ENCODE measurements at regions not wholly inside any gene's neighbourhood (a gene's known extent, or its start where the extent isn't known, plus 50 kb on each side); places are given as distances from the start of the nearest gene placed in this dataset.

GRCh38 chr3:86801921-86802320 is 189.0 kb downstream of the VGLL3 start:
- ATAC-seq = no peak

DNA sequence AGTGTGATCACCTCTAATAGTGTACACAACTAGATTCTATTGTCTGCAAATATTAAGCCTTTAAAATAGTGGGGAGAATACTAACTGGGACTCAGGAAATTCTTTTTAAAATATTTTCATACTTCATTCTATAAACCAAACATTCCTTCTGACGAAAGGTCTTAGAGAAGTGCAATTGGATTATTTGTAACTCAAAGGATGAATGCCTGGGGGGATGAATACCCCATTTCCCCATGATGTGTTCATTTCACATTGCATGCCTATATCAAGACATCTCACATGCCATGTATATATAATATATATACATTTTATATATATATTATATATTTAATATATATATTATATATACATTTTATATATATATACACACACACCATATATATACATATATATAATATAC is 189.9 kb downstream of the VGLL3 start:
- no peak for FAIRE-seq
- H3K4me2 ChIP-seq = no peak overlapping the region
- ChIA-PET POLR2A (no interaction called here), CTCF (no interaction called here)
- 84% methylated on average over 1 of the region's 1 CpG for WGBS (ENCODE audit: missing lambda C conversion rate)
- no peak overlapping the region for H3K27ac ChIP-seq
- no peaks in the 10 kb centered on the region for H3K4me1 ChIP-seq
- no peak overlapping the region for H3K4me3 ChIP-seq
- ATAC-seq = no peak
- no peak for DNase-seq (ENCODE audit: low read depth in 1 of 2, low spot score in 1 of 2)
- H3K9me3 ChIP-seq = no peaks in the 10 kb centered on the region
- TF ChIP-seq JUN (IDR thresholded peaks at IDR 0.05) (no peak), HOXA7 (CRISPR knock-in tag; IDR thresholded peaks at IDR 0.05) (no peak), POLR2A (IDR thresholded peaks at IDR 0.05; ENCODE audit: low read length) (no peak), BHLHE40 (IDR thresholded peaks at IDR 0.05; ENCODE audit: low read depth, low read length) (no peak), FOSB (CRISPR knock-in tag; IDR thresholded peaks at IDR 0.05) (no peak), HDAC2 (IDR thresholded peaks at IDR 0.05) (no peak), RAD21 (conservative IDR thresholded peaks at IDR 0.05 in 1 of 2, IDR thresholded peaks at IDR 0.05 in 1 of 2) (no peak), CEBPB (IDR thresholded peaks at IDR 0.05) (no peak), RARB (CRISPR knock-in tag; IDR thresholded peaks at IDR 0.05) (no peak), NFE2L2 (conservative IDR thresholded peaks at IDR 0.05; ENCODE audit: low read length) (no peak)

More at GRCh38 chr3:86801921-86802320, 189.0 kb downstream of the VGLL3 start:
- 70% methylated on average over 3 of the region's 3 CpGs for WGBS (ENCODE audit: missing lambda C conversion rate)
- ChIA-PET POLR2A (no interaction called here), CTCF (no interaction called here)
- H3K27ac ChIP-seq = no peak overlapping the region
- no peak for FAIRE-seq
- H3K9me3 ChIP-seq = no peaks in the 10 kb centered on the region; the same call in 2 of the 3 replicates
- H3K4me2 ChIP-seq = no peak overlapping the region
- no peak for DNase-seq (ENCODE audit: low read depth in 1 of 2, low spot score in 1 of 2)
- no peak overlapping the region for H3K4me3 ChIP-seq
- no peaks in the 10 kb centered on the region for H3K4me1 ChIP-seq
- TF ChIP-seq CBX8 (IDR thresholded peaks at IDR 0.05) = no peak
- TF ChIP-seq RFX5 (IDR thresholded peaks at IDR 0.05) = no peak
- TF ChIP-seq, protein P1, sequence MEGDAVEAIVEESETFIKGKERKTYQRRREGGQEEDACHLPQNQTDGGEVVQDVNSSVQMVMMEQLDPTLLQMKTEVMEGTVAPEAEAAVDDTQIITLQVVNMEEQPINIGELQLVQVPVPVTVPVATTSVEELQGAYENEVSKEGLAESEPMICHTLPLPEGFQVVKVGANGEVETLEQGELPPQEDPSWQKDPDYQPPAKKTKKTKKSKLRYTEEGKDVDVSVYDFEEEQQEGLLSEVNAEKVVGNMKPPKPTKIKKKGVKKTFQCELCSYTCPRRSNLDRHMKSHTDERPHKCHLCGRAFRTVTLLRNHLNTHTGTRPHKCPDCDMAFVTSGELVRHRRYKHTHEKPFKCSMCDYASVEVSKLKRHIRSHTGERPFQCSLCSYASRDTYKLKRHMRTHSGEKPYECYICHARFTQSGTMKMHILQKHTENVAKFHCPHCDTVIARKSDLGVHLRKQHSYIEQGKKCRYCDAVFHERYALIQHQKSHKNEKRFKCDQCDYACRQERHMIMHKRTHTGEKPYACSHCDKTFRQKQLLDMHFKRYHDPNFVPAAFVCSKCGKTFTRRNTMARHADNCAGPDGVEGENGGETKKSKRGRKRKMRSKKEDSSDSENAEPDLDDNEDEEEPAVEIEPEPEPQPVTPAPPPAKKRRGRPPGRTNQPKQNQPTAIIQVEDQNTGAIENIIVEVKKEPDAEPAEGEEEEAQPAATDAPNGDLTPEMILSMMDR (IDR thresholded peaks at IDR 0.05) = no peak
- no peak for TF ChIP-seq HMGXB4 (CRISPR knock-in tag; IDR thresholded peaks at IDR 0.05; ENCODE audit: borderline replicate concordance)
- TF ChIP-seq FOSB (CRISPR knock-in tag; IDR thresholded peaks at IDR 0.05) = no peak
- no peak for TF ChIP-seq FOXS1 (CRISPR knock-in tag; IDR thresholded peaks at IDR 0.05)
- no peak for TF ChIP-seq KDM1A (IDR thresholded peaks at IDR 0.05; ENCODE audit: low read depth)
- TF ChIP-seq CBX2 (IDR thresholded peaks at IDR 0.05; ENCODE audit: borderline replicate concordance, low read depth) = no peak
- TF ChIP-seq EP300 (IDR thresholded peaks at IDR 0.05) = no peak
- TF ChIP-seq MAZ (IDR thresholded peaks at IDR 0.05; ENCODE audit: borderline replicate concordance, low read depth, low read length) = no peak
- no peak for TF ChIP-seq MYC (IDR thresholded peaks at IDR 0.05; ENCODE audit: borderline replicate concordance, low read length)

DNA sequence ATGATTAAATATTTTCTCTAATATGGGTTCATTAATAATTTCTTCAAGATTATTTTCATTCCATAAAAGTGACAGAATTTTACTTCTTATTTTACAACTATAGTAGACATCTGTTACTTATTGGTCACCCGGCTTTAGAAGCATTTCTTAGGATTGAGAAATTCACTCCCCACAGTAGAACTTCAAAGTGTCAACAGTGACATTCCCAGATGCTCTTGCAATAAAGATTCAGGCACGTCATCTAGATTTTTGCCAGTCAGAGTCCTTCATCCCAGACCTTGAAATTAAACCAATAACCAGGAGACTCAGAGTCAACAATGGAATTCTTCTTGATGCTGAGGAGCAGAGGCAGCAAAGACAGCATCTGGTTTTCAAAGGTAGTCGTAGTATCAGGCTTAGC is 190.8 kb downstream of the VGLL3 start:
- 31% methylated on average over 3 of the region's 3 CpGs for WGBS (ENCODE audit: missing lambda C conversion rate)
- DNase-seq (ENCODE audit: low read depth in 1 of 2, low spot score in 1 of 2) (no peak), ATAC-seq (no peak), FAIRE-seq (no peak)
- Histone ChIP-seq H3K9me3 (no peaks in the 10 kb centered on the region), H3K4me1 (no peaks in the 10 kb centered on the region), H3K4me2 (no peak overlapping the region), H3K4me3 (no peak overlapping the region), H3K27ac (no peak overlapping the region)
- CTCF ChIA-PET = no interaction called here
- POLR2A ChIA-PET = no interaction called here
- no peak for TF ChIP-seq HDAC2 (IDR thresholded peaks at IDR 0.05)
- TF ChIP-seq, protein P1 (IDR thresholded peaks at IDR 0.05) = no peak
- TF ChIP-seq JUNB (IDR thresholded peaks at IDR 0.05) = no peak
- TF ChIP-seq, protein P2, sequence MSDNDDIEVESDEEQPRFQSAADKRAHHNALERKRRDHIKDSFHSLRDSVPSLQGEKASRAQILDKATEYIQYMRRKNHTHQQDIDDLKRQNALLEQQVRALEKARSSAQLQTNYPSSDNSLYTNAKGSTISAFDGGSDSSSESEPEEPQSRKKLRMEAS (IDR thresholded peaks at IDR 0.05) = no peak
- no peak for TF ChIP-seq EHMT2 (IDR thresholded peaks at IDR 0.05; ENCODE audit: low read depth)
- TF ChIP-seq RNF2 (IDR thresholded peaks at IDR 0.05; ENCODE audit: borderline replicate concordance, low read depth) = no peak
- TF ChIP-seq POLR2AphosphoS2 (conservative IDR thresholded peaks at IDR 0.05; ENCODE audit: low read length) = no peak
- TF ChIP-seq HOXA7 (CRISPR knock-in tag; IDR thresholded peaks at IDR 0.05) = no peak
- no peak for TF ChIP-seq ESRRA (IDR thresholded peaks at IDR 0.05; ENCODE audit: borderline replicate concordance, low read length)
- no peak for TF ChIP-seq ZNF302 (CRISPR knock-in tag; IDR thresholded peaks at IDR 0.05)
- no peak for TF ChIP-seq KDM5A (IDR thresholded peaks at IDR 0.05)
- no peak for TF ChIP-seq ZC3H11A (IDR thresholded peaks at IDR 0.05)
- TF ChIP-seq SREBF2 (IDR thresholded peaks at IDR 0.05) = no peak
- TF ChIP-seq GATA3 (IDR thresholded peaks at IDR 0.05; ENCODE audit: borderline replicate concordance) = no peak
- TF ChIP-seq TFCP2L1 (CRISPR knock-in tag; IDR thresholded peaks at IDR 0.05) = no peak

Data from A549 (cell line).